NB4 (cell line): ENCODE measurements at regions not wholly inside any gene's neighbourhood (a gene's known extent, or its start where the extent isn't known, plus 50 kb on each side); places are given as distances from the start of the nearest gene placed in this dataset.
"Not testable (repeated sequence)": the region's sequence is repeated elsewhere in the genome, so short reads cannot be mapped to it uniquely, and the experiment has no call there.

Source experiments
- DNase-seq: peaks from one replicate; pipeline ENCODE4 v3.0.0; 2010; ENCODE audit warnings: low read depth
- H3K4me3 ChIP-seq: one replicate; pipeline ENCODE4 v1.5.1; 2011; ENCODE audit warnings: mild to moderate bottlenecking, low read depth, low read length, moderate library complexity
- CTCF ChIP-seq: IDR thresholded peaks from one replicate; pipeline ENCODE4 v1.5.1; 2012; ENCODE audit warnings: low read depth, low read length
- MAX ChIP-seq: IDR thresholded peaks from 2 replicates; pipeline ENCODE4 v1.6.1; 2011; ENCODE audit warnings: low read depth, low read length
- MYC ChIP-seq: IDR thresholded peaks from 2 replicates; pipeline ENCODE4 v1.6.1; 2011; ENCODE audit warnings: low read depth, low read length
- POLR2A ChIP-seq: IDR thresholded peaks from 2 replicates; pipeline ENCODE4 v1.6.1; 2011; ENCODE audit warnings: mild to moderate bottlenecking; ENCODE audit not compliant: insufficient read length; ENCODE audit errors: extremely low read depth

GRCh38 chr2:188785490-188785889 lies 188.7 kb upstream of the COL3A1 start:
- TF ChIP-seq POLR2A (no peak), MYC (no peak), MAX (no peak), CTCF (no peak)
- no peak overlapping the region for H3K4me3 ChIP-seq
- DNase-seq: no peak

- no peak for DNase-seq
- TF ChIP-seq POLR2A (no peak), MAX (no peak), MYC (no peak), CTCF (no peak)
- H3K4me3 ChIP-seq: no peak overlapping the region
Observed at GRCh38 chr2:188786368-188786841, 187.8 kb upstream of the COL3A1 start.

- H3K4me3 ChIP-seq: no peak overlapping the region
- no peak for DNase-seq
Observed at GRCh38 chr2:188787021-188787657, 187.0 kb upstream of the COL3A1 start.

GRCh38 chr2:188787658-188788240 lies 186.4 kb upstream of the COL3A1 start:
- TF ChIP-seq MYC (no peak), CTCF (no peak), MAX (no peak), POLR2A (no peak)
- no peak overlapping the region for H3K4me3 ChIP-seq
- no peak for DNase-seq

More at GRCh38 chr2:188787021-188787657, 187.0 kb upstream of the COL3A1 start:
- TF ChIP-seq MYC (no peak), CTCF (no peak), MAX (no peak), POLR2A (no peak)

- no peak overlapping the region for H3K4me3 ChIP-seq
- DNase-seq: peak; percentile 35
- TF ChIP-seq MYC: no peak
- TF ChIP-seq MAX: no peak
- TF ChIP-seq CTCF: no peak
- no peak for TF ChIP-seq POLR2A
Observed at GRCh38 chr2:188788621-188789020, 185.6 kb upstream of the COL3A1 start.

- no peak overlapping the region for H3K4me3 ChIP-seq
- DNase-seq: no peak
- no peak for TF ChIP-seq CTCF
- no peak for TF ChIP-seq MAX
- no peak for TF ChIP-seq POLR2A
- TF ChIP-seq MYC: no peak
Observed at GRCh38 chr2:188789951-188790350, 184.2 kb upstream of the COL3A1 start.

- DNase-seq, H3K4me3 ChIP-seq: not testable (repeated sequence)
Observed at GRCh38 chr2:188794453-188794852, 179.7 kb upstream of the COL3A1 start.
